Breast epithelium (tissue), 3 donors: ENCODE measurements at regions not wholly inside any gene's neighbourhood (a gene's known extent, or its start where the extent isn't known, plus 50 kb on each side); places are given as distances from the start of the nearest gene placed in this dataset.

Experiments
- POLR2A ChIP-seq: fragments of 450-650 bp; IDR thresholded peaks from one replicate; pipeline ENCODE4 v1.6.1; 2016; ENCODE audit warnings: antibody characterized with exemption, mild to moderate bottlenecking, moderate library complexity
- TF ChIP-seq, protein P1 (sequence below), 3 donors: fragments of 450-650 bp; IDR thresholded peaks; one replicate each; pipeline ENCODE4 v1.5.1; 2016 to 2017; ENCODE audit warnings: antibody characterized with exemption in 3 of 3, mild to moderate bottlenecking in 3 of 3, moderate library complexity in 3 of 3

DNA sequence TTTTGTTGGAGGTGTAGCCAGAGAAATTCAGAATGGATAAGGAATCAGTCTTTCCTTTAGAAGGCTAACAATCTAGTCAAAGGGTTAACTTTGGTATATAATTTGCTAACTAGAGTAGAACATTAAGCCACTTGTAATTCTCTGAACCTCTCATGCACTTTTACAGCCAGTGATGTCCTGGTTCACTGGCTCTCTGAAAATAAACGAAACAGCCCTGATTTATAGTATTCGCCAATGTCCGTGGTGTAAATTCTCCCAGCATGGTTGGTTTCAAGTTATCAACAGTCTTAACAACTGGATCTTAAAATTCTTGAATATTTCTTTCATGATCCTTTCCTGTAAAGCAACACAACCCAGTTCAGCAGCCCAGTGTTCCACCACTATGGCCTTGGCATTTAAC is 500.4 kb upstream of the CDIN1 start:
- TF ChIP-seq, protein P1, sequence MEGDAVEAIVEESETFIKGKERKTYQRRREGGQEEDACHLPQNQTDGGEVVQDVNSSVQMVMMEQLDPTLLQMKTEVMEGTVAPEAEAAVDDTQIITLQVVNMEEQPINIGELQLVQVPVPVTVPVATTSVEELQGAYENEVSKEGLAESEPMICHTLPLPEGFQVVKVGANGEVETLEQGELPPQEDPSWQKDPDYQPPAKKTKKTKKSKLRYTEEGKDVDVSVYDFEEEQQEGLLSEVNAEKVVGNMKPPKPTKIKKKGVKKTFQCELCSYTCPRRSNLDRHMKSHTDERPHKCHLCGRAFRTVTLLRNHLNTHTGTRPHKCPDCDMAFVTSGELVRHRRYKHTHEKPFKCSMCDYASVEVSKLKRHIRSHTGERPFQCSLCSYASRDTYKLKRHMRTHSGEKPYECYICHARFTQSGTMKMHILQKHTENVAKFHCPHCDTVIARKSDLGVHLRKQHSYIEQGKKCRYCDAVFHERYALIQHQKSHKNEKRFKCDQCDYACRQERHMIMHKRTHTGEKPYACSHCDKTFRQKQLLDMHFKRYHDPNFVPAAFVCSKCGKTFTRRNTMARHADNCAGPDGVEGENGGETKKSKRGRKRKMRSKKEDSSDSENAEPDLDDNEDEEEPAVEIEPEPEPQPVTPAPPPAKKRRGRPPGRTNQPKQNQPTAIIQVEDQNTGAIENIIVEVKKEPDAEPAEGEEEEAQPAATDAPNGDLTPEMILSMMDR (IDR thresholded peaks at IDR 0.05), result no peak
- no peak for TF ChIP-seq POLR2A
